Fibroblast of lung (primary cell): ENCODE measurements at regions not wholly inside any gene's neighbourhood (a gene's known extent, or its start where the extent isn't known, plus 50 kb on each side); places are given as distances from the start of the nearest gene placed in this dataset.

Experiments used
- DNase-seq, 2 donors: peaks; one replicate each; pipeline versions ENCODE4 v3.0.0 to v3.0.0-alpha.2; 2010; ENCODE audit warnings: low read depth in 2 of 2
- H2AFZ ChIP-seq: 2 replicates; pipeline ENCODE4 v1.5.1; 2012; ENCODE audit warnings: low read length, control low read depth, inconsistent platforms
- H3K27ac ChIP-seq: 2 replicates; pipeline ENCODE4 v1.5.1; 2011; ENCODE audit warnings: low read length, control low read depth; ENCODE audit not compliant: insufficient read depth
- H3K27me3 ChIP-seq: 2 replicates; pipeline ENCODE4 v1.5.1; 2011; ENCODE audit warnings: mild to moderate bottlenecking, low read length; ENCODE audit not compliant: control insufficient read depth, insufficient read depth
- H3K36me3 ChIP-seq: 2 replicates; pipeline ENCODE4 v1.5.1; 2011; ENCODE audit warnings: low read length; ENCODE audit not compliant: control insufficient read depth, insufficient read depth
- H3K4me1 ChIP-seq: 2 replicates; pipeline ENCODE4 v1.5.1; 2011; ENCODE audit warnings: low read length; ENCODE audit not compliant: control insufficient read depth, insufficient read depth; ENCODE audit errors: extremely low read depth
- H3K4me2 ChIP-seq: 2 replicates; pipeline ENCODE4 v1.5.1; 2011; ENCODE audit warnings: low read length, control low read depth; ENCODE audit not compliant: insufficient read depth; ENCODE audit errors: extremely low read depth
- H3K4me3 ChIP-seq, 4 experiments: fragments of 200-600 bp in 1 of 4; sonication (generic) in 1 of 4; replicated peaks in 1 of 4; 2 replicates each; pipeline ENCODE4 v1.5.1; 2011 to 2016; ENCODE audit warnings: low read length in 4 of 4, low read depth in 3 of 4, mild to moderate bottlenecking in 3 of 4, control low read depth in 2 of 4, inconsistent platforms in 1 of 4, mixed read lengths in 1 of 4; ENCODE audit not compliant: insufficient read depth in 1 of 4; ENCODE audit errors: control extremely low read depth in 1 of 4
- H3K79me2 ChIP-seq: 2 replicates; pipeline ENCODE4 v1.5.1; 2012; ENCODE audit warnings: mild to moderate bottlenecking, low read length, inconsistent platforms; ENCODE audit not compliant: control insufficient read depth, insufficient read depth
- H3K9ac ChIP-seq: 2 replicates; pipeline ENCODE4 v1.5.1; 2011; ENCODE audit warnings: mild to moderate bottlenecking, low read length, control low read depth; ENCODE audit not compliant: insufficient read depth
- H3K9me3 ChIP-seq: 2 replicates; pipeline ENCODE4 v1.5.1; 2012; ENCODE audit warnings: low read depth, low read length; ENCODE audit not compliant: control insufficient read depth, insufficient read depth
- H4K20me1 ChIP-seq: 2 replicates; pipeline ENCODE4 v1.5.1; 2011; ENCODE audit warnings: low read length; ENCODE audit not compliant: control insufficient read depth, insufficient read depth; ENCODE audit errors: extremely low read depth
- CTCF ChIP-seq, 2 donors: IDR thresholded peaks in 1 of 2; conservative IDR thresholded peaks in 1 of 2; 1 replicate in 1 of 2; 2 replicates in 1 of 2; pipeline ENCODE4 v1.5.1; 2011 to 2012; ENCODE audit warnings: low read length in 2 of 2, control low read depth in 1 of 2, inconsistent platforms in 1 of 2, low read depth in 1 of 2, mild to moderate bottlenecking in 1 of 2
- EZH2 ChIP-seq: IDR thresholded peaks from 2 replicates; pipeline ENCODE4 v1.5.1; 2012; ENCODE audit warnings: low read length, control low read depth, mild to moderate bottlenecking; ENCODE audit errors: missing control alignments

- Histone ChIP-seq H3K27ac (no peak overlapping the region), H3K27me3 (no peaks in the 10 kb centered on the region), H3K9me3 (no peaks in the 10 kb centered on the region), H3K4me2 (no peak overlapping the region), H3K4me1 (no peaks in the 10 kb centered on the region), H2AFZ (no peak overlapping the region), H3K4me3 (no peak overlapping the region), H3K9ac (no peak overlapping the region), H3K79me2 (no peaks in the 10 kb centered on the region), H4K20me1 (no peaks in the 10 kb centered on the region), H3K36me3 (no peaks in the 10 kb centered on the region)
- no peak for TF ChIP-seq CTCF (conservative IDR thresholded peaks at IDR 0.05 in 1 of 2, IDR thresholded peaks at IDR 0.05 in 1 of 2; ENCODE audit: low read depth in 1 of 2, low read length in 2 of 2)
- no peak for TF ChIP-seq EZH2
- no peak for DNase-seq
Measured at GRCh38 chr9:28662675-28663074, 1089.4 kb upstream of the C9orf72 start.

GRCh38 chr9:28668158-28668557, 1094.9 kb upstream of the C9orf72 start:
- H3K79me2 ChIP-seq: no peaks in the 10 kb centered on the region
- H2AFZ ChIP-seq: no peak overlapping the region
- no peak for DNase-seq
- no peaks in the 10 kb centered on the region for H4K20me1 ChIP-seq
- no peak for TF ChIP-seq CTCF (conservative IDR thresholded peaks at IDR 0.05 in 1 of 2, IDR thresholded peaks at IDR 0.05 in 1 of 2; ENCODE audit: low read depth in 1 of 2, low read length in 2 of 2)
- TF ChIP-seq EZH2: no peak
- no peaks in the 10 kb centered on the region for H3K4me1 ChIP-seq
- no peaks in the 10 kb centered on the region for H3K36me3 ChIP-seq
- no peaks in the 10 kb centered on the region for H3K9me3 ChIP-seq
- H3K9ac ChIP-seq: no peak overlapping the region
- no peak overlapping the region for H3K4me3 ChIP-seq
- H3K27ac ChIP-seq: no peak overlapping the region
- no peaks in the 10 kb centered on the region for H3K27me3 ChIP-seq
- H3K4me2 ChIP-seq: no peak overlapping the region

GRCh38 chr9:28671000-28671399, 1097.7 kb upstream of the C9orf72 start:
- Histone ChIP-seq H4K20me1 (no peaks in the 10 kb centered on the region), H3K4me3 (no peak overlapping the region), H2AFZ (no peak overlapping the region)

More at GRCh38 chr9:28671000-28671399, 1097.7 kb upstream of the C9orf72 start:
- Histone ChIP-seq H3K79me2 (no peaks in the 10 kb centered on the region), H3K4me2 (no peak overlapping the region), H3K4me1 (no peaks in the 10 kb centered on the region), H3K36me3 (no peaks in the 10 kb centered on the region), H3K9me3 (no peaks in the 10 kb centered on the region), H3K9ac (no peak overlapping the region), H3K27me3 (no peaks in the 10 kb centered on the region), H3K27ac (no peak overlapping the region)
- DNase-seq: no peak
- TF ChIP-seq EZH2: no peak
- no peak for TF ChIP-seq CTCF (conservative IDR thresholded peaks at IDR 0.05 in 1 of 2, IDR thresholded peaks at IDR 0.05 in 1 of 2; ENCODE audit: low read depth in 1 of 2, low read length in 2 of 2)
